ENCODE measurements at regions not wholly inside any gene's neighbourhood (a gene's known extent, or its start where the extent isn't known, plus 50 kb on each side); places are given as distances from the start of the nearest gene placed in this dataset.

GRCh38 chr2:226558418-226558817 is 241.2 kb downstream of the IRS1 start:
- no peak overlapping the region for H3K27ac ChIP-seq
- TF ChIP-seq MAFK (IDR thresholded peaks at IDR 0.05; ENCODE audit: partially characterized antibody) (no peak), USF2 (IDR thresholded peaks at IDR 0.05) (no peak), ZFP36 (IDR thresholded peaks at IDR 0.05; ENCODE audit: borderline replicate concordance, partially characterized antibody) (no peak), FOXS1 (CRISPR knock-in tag; IDR thresholded peaks at IDR 0.05) (no peak), RAD21 (conservative IDR thresholded peaks at IDR 0.05 in 1 of 2, IDR thresholded peaks at IDR 0.05 in 1 of 2) (no peak), MYC (IDR thresholded peaks at IDR 0.05; ENCODE audit: borderline replicate concordance, low read length) (no peak), CBX8 (IDR thresholded peaks at IDR 0.05) (no peak), EHMT2 (IDR thresholded peaks at IDR 0.05; ENCODE audit: low read depth) (no peak), CHD4 (IDR thresholded peaks at IDR 0.05; ENCODE audit: borderline replicate concordance) (no peak), POLR2A (IDR thresholded peaks at IDR 0.05; ENCODE audit: low read length) (no peak), CEBPB (IDR thresholded peaks at IDR 0.05) (no peak), JUNB (IDR thresholded peaks at IDR 0.05) (no peak), SMC3 (IDR thresholded peaks at IDR 0.05) (no peak), RCOR1 (IDR thresholded peaks at IDR 0.05; ENCODE audit: low read depth, low read length) (no peak)
- ChIA-PET CTCF (no interaction called here), POLR2A (no interaction called here)
- H3K4me2 ChIP-seq: no peak overlapping the region
- no peak overlapping the region for H3K4me3 ChIP-seq
- no peaks in the 10 kb centered on the region for H3K4me1 ChIP-seq
- H3K9me3 ChIP-seq: 0 out of 3 replicates have a peak, but pooled peaks cover 2% of the 10 kb centered on the region
- FAIRE-seq (no peak), ATAC-seq (no peak), DNase-seq (ENCODE audit: low read depth in 1 of 2, low spot score in 1 of 2) (no peak)
- 76% methylated on average over 5 of the region's 5 CpGs for WGBS (ENCODE audit: missing lambda C conversion rate)

GRCh38 chr2:226556050-226556449 is 243.6 kb downstream of the IRS1 start:
- 76% methylated on average over 4 of the region's 4 CpGs for WGBS (ENCODE audit: missing lambda C conversion rate)
- Histone ChIP-seq H3K4me2 (no peak overlapping the region), H3K4me3 (no peak overlapping the region), H3K4me1 (no peaks in the 10 kb centered on the region), H3K27ac (no peak overlapping the region), H3K9me3 (0 out of 3 replicates have a peak, but pooled peaks cover 2% of the 10 kb centered on the region)
- ATAC-seq (no peak), FAIRE-seq (no peak), DNase-seq (ENCODE audit: low read depth in 1 of 2, low spot score in 1 of 2) (no peak)
- ChIA-PET POLR2A (no interaction called here), CTCF (no interaction called here)
- TF ChIP-seq HES2 (IDR thresholded peaks at IDR 0.05) (no peak), EHMT2 (IDR thresholded peaks at IDR 0.05; ENCODE audit: low read depth) (no peak), ZNF302 (CRISPR knock-in tag; IDR thresholded peaks at IDR 0.05) (no peak), PBX3 (IDR thresholded peaks at IDR 0.05) (no peak), MYC (IDR thresholded peaks at IDR 0.05; ENCODE audit: borderline replicate concordance, low read length) (no peak), TP53 (CRISPR knock-in tag; IDR thresholded peaks at IDR 0.05) (no peak), NR3C1 (IDR thresholded peaks at IDR 0.05) (no peak), RARB (CRISPR knock-in tag; IDR thresholded peaks at IDR 0.05) (no peak), CHD2 (IDR thresholded peaks at IDR 0.05; ENCODE audit: low read length, partially characterized antibody) (no peak), CBX2 (IDR thresholded peaks at IDR 0.05; ENCODE audit: borderline replicate concordance, low read depth) (no peak), CHD4 (IDR thresholded peaks at IDR 0.05; ENCODE audit: borderline replicate concordance) (no peak), FOXS1 (CRISPR knock-in tag; IDR thresholded peaks at IDR 0.05) (no peak), RAD21 (conservative IDR thresholded peaks at IDR 0.05 in 1 of 2, IDR thresholded peaks at IDR 0.05 in 1 of 2) (no peak), ZFP36 (IDR thresholded peaks at IDR 0.05; ENCODE audit: borderline replicate concordance, partially characterized antibody) (no peak), TFCP2L1 (CRISPR knock-in tag; IDR thresholded peaks at IDR 0.05) (no peak), FOSB (CRISPR knock-in tag; IDR thresholded peaks at IDR 0.05) (no peak), MAZ (IDR thresholded peaks at IDR 0.05; ENCODE audit: borderline replicate concordance, low read depth, low read length) (no peak), ZSCAN20 (CRISPR knock-in tag; IDR thresholded peaks at IDR 0.05) (no peak), SREBF2 (IDR thresholded peaks at IDR 0.05) (no peak)

All from A549 (cell line).